HEK293T (cell line): ENCODE measurements at regions not wholly inside any gene's neighbourhood (a gene's known extent, or its start where the extent isn't known, plus 50 kb on each side); places are given as distances from the start of the nearest gene placed in this dataset.

Source experiments
- BHLHE40 ChIP-seq: fragments of 450-650 bp; IDR thresholded peaks from 2 replicates; pipeline ENCODE4 v1.6.1; 2016; ENCODE audit warnings: mild to moderate bottlenecking, moderate library complexity, borderline replicate concordance
- CTBP1 ChIP-seq: fragments of 450-650 bp; IDR thresholded peaks from 2 replicates; pipeline ENCODE4 v1.6.1; 2016; ENCODE audit warnings: borderline replicate concordance
- FOXA1 ChIP-seq: fragments of 450-650 bp; IDR thresholded peaks from 2 replicates; pipeline ENCODE4 v1.6.1; 2016; ENCODE audit warnings: mild to moderate bottlenecking
- FOXK2 ChIP-seq: fragments of 450-650 bp; IDR thresholded peaks from 2 replicates; pipeline ENCODE4 v1.6.1; 2016; ENCODE audit warnings: mild to moderate bottlenecking
- FOXM1 ChIP-seq: fragments of 450-650 bp; IDR thresholded peaks from 2 replicates; pipeline ENCODE4 v1.6.1; 2017; ENCODE audit warnings: mild to moderate bottlenecking, borderline replicate concordance
- L3MBTL2 ChIP-seq: fragments of 450-650 bp; conservative IDR thresholded peaks from 2 replicates; pipeline ENCODE4 v1.6.1; 2016; ENCODE audit warnings: mild to moderate bottlenecking
- SP1 ChIP-seq: fragments of 450-650 bp; IDR thresholded peaks from 2 replicates; pipeline ENCODE4 v1.6.1; 2017
- SUZ12 ChIP-seq: fragments of 450-650 bp; IDR thresholded peaks from 2 replicates; pipeline ENCODE4 v1.6.1; 2016; ENCODE audit warnings: mild to moderate bottlenecking

DNA sequence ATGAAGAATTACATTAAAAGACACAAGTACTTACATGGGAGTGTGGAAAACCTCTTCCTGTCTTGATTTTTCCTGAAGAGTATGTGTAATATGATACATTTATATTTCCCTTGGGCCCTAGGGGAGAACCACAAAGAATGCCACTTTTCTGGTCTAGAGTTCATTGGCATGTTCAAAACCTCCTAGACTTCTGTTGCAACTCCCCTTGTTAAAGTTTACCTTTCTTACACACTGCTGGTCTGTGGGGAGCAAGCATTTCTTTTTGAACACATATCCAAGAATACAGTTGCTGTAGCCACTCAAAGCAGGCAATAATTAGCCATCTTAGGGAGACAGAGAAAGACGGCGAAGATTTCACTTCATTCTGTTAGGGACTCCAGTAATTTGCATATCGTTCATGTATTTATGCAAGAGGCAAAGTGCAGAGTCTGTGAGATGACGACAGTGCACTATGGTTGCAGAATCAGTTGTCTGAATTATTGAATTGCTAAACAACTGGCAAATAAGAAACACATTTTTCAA lies 103.5 kb downstream of the NOL4 start:
- TF ChIP-seq BHLHE40 (no peak), FOXA1 (no peak), FOXK2 (no peak), L3MBTL2 (no peak), FOXM1 (no peak), CTBP1 (0 out of 2 replicates have a peak, but pooled peaks have one; percentile 21), SUZ12 (no peak), SP1 (no peak)
